Breast epithelium (tissue), 3 donors: ENCODE measurements at regions not wholly inside any gene's neighbourhood (a gene's known extent, or its start where the extent isn't known, plus 50 kb on each side); places are given as distances from the start of the nearest gene placed in this dataset.

ENCODE experiments used
- CTCF ChIP-seq, 3 donors: fragments of 450-650 bp; IDR thresholded peaks; one replicate each; pipeline ENCODE4 v1.5.1; 2016 to 2017; ENCODE audit warnings: antibody characterized with exemption in 3 of 3, mild to moderate bottlenecking in 3 of 3, moderate library complexity in 3 of 3
- POLR2A ChIP-seq: fragments of 450-650 bp; IDR thresholded peaks from one replicate; pipeline ENCODE4 v1.6.1; 2016; ENCODE audit warnings: antibody characterized with exemption, mild to moderate bottlenecking, moderate library complexity
- POLR2AphosphoS5 ChIP-seq, 3 donors: sonication (generic); formaldehyde crosslinking; IDR thresholded peaks; one replicate each; pipeline ENCODE4 v1.6.1; 2017; ENCODE audit warnings: antibody characterized with exemption in 3 of 3

DNA sequence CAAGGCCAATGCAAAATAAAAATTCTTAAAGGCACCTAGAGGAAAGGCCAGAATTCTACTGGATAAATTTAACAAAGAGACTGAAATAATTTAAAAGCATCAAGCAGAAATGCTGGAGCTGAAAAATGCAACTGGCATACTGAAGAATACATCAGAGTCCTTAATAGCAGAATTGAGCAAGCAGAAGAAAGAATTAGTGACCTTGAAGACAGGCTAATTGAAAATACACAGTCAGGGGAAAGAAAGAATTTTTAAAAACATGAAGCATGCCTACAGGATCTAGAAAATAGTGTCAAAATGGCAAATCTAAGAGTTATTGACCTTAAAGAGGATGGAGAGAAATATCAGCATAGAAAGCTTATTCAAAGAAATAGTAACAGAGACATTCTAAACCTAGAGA is 371.7 kb downstream of the KLHL13 start:
- TF ChIP-seq CTCF (IDR thresholded peaks at IDR 0.05), result no peak
- TF ChIP-seq POLR2AphosphoS5 (IDR thresholded peaks at IDR 0.05), result no peak
- TF ChIP-seq POLR2A, result no peak
